IPS-18a (cell line): ENCODE measurements at regions not wholly inside any gene's neighbourhood (a gene's known extent, or its start where the extent isn't known, plus 50 kb on each side); places are given as distances from the start of the nearest gene placed in this dataset.
A peak's percentile ranks its signal among the peaks of the same experiment; 100 is the strongest.

ENCODE experiments used
- H3K27ac ChIP-seq: one replicate; pipeline ENCODE4 v1.5.1; 2013; ENCODE audit warnings: low read length
- H3K27me3 ChIP-seq: one replicate; pipeline ENCODE4 v1.6.1; 2013; ENCODE audit warnings: mild to moderate bottlenecking, low read length; ENCODE audit not compliant: control insufficient read depth, insufficient read depth
- H3K36me3 ChIP-seq: one replicate; pipeline ENCODE4 v1.6.1; 2013; ENCODE audit warnings: low read depth, low read length; ENCODE audit not compliant: control insufficient read depth
- H3K4me1 ChIP-seq: one replicate; pipeline ENCODE4 v1.6.1; 2013; ENCODE audit warnings: low read depth, low read length; ENCODE audit not compliant: control insufficient read depth
- H3K4me3 ChIP-seq: one replicate; pipeline ENCODE4 v1.5.1; 2013; ENCODE audit warnings: low read length
- H3K9ac ChIP-seq: one replicate; pipeline ENCODE4 v1.6.1; 2013; ENCODE audit warnings: mild to moderate bottlenecking, low read length, moderate library complexity
- H3K9me3 ChIP-seq: one replicate; pipeline ENCODE4 v1.6.1; 2013; ENCODE audit warnings: low read depth, low read length; ENCODE audit not compliant: control insufficient read depth

- Histone ChIP-seq H3K9me3 (no peaks in the 10 kb centered on the region), H3K27me3 (no peaks in the 10 kb centered on the region), H3K4me1 (peaks cover 10% of the 10 kb centered on the region), H3K36me3 (no peaks in the 10 kb centered on the region), H3K27ac (no peak overlapping the region), H3K4me3 (no peak overlapping the region), H3K9ac (no peak overlapping the region)
These were observed 50.4 kb upstream of the CIBAR2 start for GRCh38 chr16:85162478-85163277.

GRCh38 chr16:85163278-85164112, 51.2 kb upstream of the CIBAR2 start:
- Histone ChIP-seq H3K9me3 (no peaks in the 10 kb centered on the region), H3K27ac (no peak overlapping the region), H3K4me3 (no peak overlapping the region), H3K36me3 (no peaks in the 10 kb centered on the region), H3K9ac (no peak overlapping the region), H3K4me1 (peaks cover 16% of the 10 kb centered on the region), H3K27me3 (no peaks in the 10 kb centered on the region)

GRCh38 chr16:85164431-85164830, 52.2 kb upstream of the CIBAR2 start:
- H3K4me3 ChIP-seq = no peak overlapping the region
- no peaks in the 10 kb centered on the region for H3K9me3 ChIP-seq
- no peaks in the 10 kb centered on the region for H3K27me3 ChIP-seq
- peaks cover 16% of the 10 kb centered on the region for H3K4me1 ChIP-seq
- no peak overlapping the region for H3K9ac ChIP-seq
- H3K27ac ChIP-seq = no peak overlapping the region
- no peaks in the 10 kb centered on the region for H3K36me3 ChIP-seq

GRCh38 chr16:85164838-85165516, 52.7 kb upstream of the CIBAR2 start:
- Histone ChIP-seq H3K4me1 (peaks cover 16% of the 10 kb centered on the region), H3K9me3 (no peaks in the 10 kb centered on the region), H3K4me3 (no peak overlapping the region), H3K27me3 (peaks cover 5% of the 10 kb centered on the region), H3K36me3 (no peaks in the 10 kb centered on the region), H3K27ac (no peak overlapping the region), H3K9ac (no peak overlapping the region)

GRCh38 chr16:85165781-85166180, 53.5 kb upstream of the CIBAR2 start:
- Histone ChIP-seq H3K4me1 (peaks cover 13% of the 10 kb centered on the region), H3K27ac (no peak overlapping the region), H3K4me3 (no peak overlapping the region), H3K9ac (no peak overlapping the region), H3K36me3 (no peaks in the 10 kb centered on the region), H3K27me3 (peaks cover 13% of the 10 kb centered on the region), H3K9me3 (no peaks in the 10 kb centered on the region)

GRCh38 chr16:85166281-85166680, 54.0 kb upstream of the CIBAR2 start:
- H3K27me3 ChIP-seq = peaks cover 18% of the 10 kb centered on the region
- no peak overlapping the region for H3K4me3 ChIP-seq
- H3K9ac ChIP-seq = no peak overlapping the region
- no peaks in the 10 kb centered on the region for H3K9me3 ChIP-seq
- no peaks in the 10 kb centered on the region for H3K36me3 ChIP-seq
- H3K27ac ChIP-seq = no peak overlapping the region
- H3K4me1 ChIP-seq = peaks cover 13% of the 10 kb centered on the region

GRCh38 chr16:85166699-85167588, 54.7 kb upstream of the CIBAR2 start:
- Histone ChIP-seq H3K4me3 (no peak overlapping the region), H3K9ac (no peak overlapping the region), H3K4me1 (peaks cover 13% of the 10 kb centered on the region), H3K36me3 (no peaks in the 10 kb centered on the region), H3K9me3 (no peaks in the 10 kb centered on the region), H3K27me3 (peaks cover 24% of the 10 kb centered on the region), H3K27ac (no peak overlapping the region)

- no peak overlapping the region for H3K27ac ChIP-seq
- no peaks in the 10 kb centered on the region for H3K36me3 ChIP-seq
- H3K4me3 ChIP-seq = peak overlapping the region; percentile 38
- no peaks in the 10 kb centered on the region for H3K9me3 ChIP-seq
- no peak overlapping the region for H3K9ac ChIP-seq
- H3K4me1 ChIP-seq = peaks cover 13% of the 10 kb centered on the region
- H3K27me3 ChIP-seq = peaks cover 30% of the 10 kb centered on the region
These were observed 55.6 kb upstream of the CIBAR2 start for GRCh38 chr16:85167589-85168537.

- Histone ChIP-seq H3K9me3 (no peaks in the 10 kb centered on the region), H3K27ac (no peak overlapping the region), H3K9ac (no peak overlapping the region), H3K4me1 (peaks cover 13% of the 10 kb centered on the region), H3K4me3 (peak overlapping the region; percentile 38), H3K36me3 (no peaks in the 10 kb centered on the region), H3K27me3 (peaks cover 30% of the 10 kb centered on the region)
These were observed 56.5 kb upstream of the CIBAR2 start for GRCh38 chr16:85168732-85169256.
